HL-60 (cell line): ENCODE measurements at regions not wholly inside any gene's neighbourhood (a gene's known extent, or its start where the extent isn't known, plus 50 kb on each side); places are given as distances from the start of the nearest gene placed in this dataset.

Source experiments
- DNase-seq, 2 experiments: peaks; one replicate each; pipeline ENCODE4 v3.0.0-alpha.2; 2010 to 2020; ENCODE audit warnings: low read depth in 1 of 2, low spot score in 1 of 2
- H3K27ac ChIP-seq: fragments of 250-450 bp; sonication (Bioruptor Pico); replicated peaks from 2 replicates; pipeline ENCODE4 v1.5.1; 2020; ENCODE audit warnings: mild to moderate bottlenecking, moderate library complexity
- H3K27me3 ChIP-seq: fragments of 250-450 bp; sonication (Bioruptor Pico); 2 replicates; pipeline ENCODE4 v1.5.1; 2021; ENCODE audit warnings: mild to moderate bottlenecking, moderate library complexity; ENCODE audit not compliant: insufficient read depth, poor library complexity, severe bottlenecking
- H3K4me3 ChIP-seq: replicated peaks from 2 replicates; pipeline ENCODE4 v1.5.1; 2011; ENCODE audit warnings: mild to moderate bottlenecking, control low read depth, low read length; ENCODE audit not compliant: insufficient read depth
- CTCF ChIP-seq: IDR thresholded peaks from one replicate; pipeline ENCODE4 v1.5.1; 2011; ENCODE audit warnings: low read length, control low read depth, inconsistent platforms; ENCODE audit not compliant: insufficient read depth
- GABPA ChIP-seq: IDR thresholded peaks from 2 replicates; pipeline ENCODE4 v1.6.1; 2012; ENCODE audit warnings: low read depth
- POLR2AphosphoS5 ChIP-seq: IDR thresholded peaks from 2 replicates; pipeline ENCODE4 v1.6.1; 2012; ENCODE audit warnings: low read depth
- SPI1 ChIP-seq: IDR thresholded peaks from 2 replicates; pipeline ENCODE4 v1.6.1; 2012; ENCODE audit warnings: low read depth, mild to moderate bottlenecking, borderline replicate concordance
- TF ChIP-seq, protein P1 (sequence below): IDR thresholded peaks from 2 replicates; pipeline ENCODE4 v1.6.1; 2012; ENCODE audit warnings: low read depth; ENCODE audit not compliant: insufficient replicate concordance

- H3K4me3 ChIP-seq, result no peak overlapping the region
These were observed 128.3 kb upstream of the CADM2 start for GRCh38 chr3:84830476-84830875.

DNA sequence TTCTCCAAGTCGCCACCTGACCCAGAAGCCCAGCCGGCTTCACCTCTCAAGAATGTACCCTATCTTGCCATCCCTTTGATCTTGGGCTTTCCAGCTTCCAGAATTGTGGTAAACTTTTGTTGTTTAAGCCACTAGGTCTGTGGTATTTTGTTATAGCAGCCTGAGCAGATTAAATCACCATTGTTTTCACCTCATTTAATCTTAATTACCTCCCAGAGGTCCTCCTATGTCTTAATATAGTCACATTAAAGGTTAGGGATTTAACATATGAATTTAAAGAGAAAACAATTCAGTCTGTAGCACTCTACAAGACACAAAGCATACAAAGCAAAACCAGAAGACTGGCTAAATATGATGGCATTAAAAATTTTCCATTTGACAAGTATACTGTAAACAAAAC lies 123.4 kb upstream of the CADM2 start:
- Histone ChIP-seq H3K4me3 (no peak overlapping the region), H3K27ac (no peak overlapping the region), H3K27me3 (no peaks in the 10 kb centered on the region)
- TF ChIP-seq, protein P1, sequence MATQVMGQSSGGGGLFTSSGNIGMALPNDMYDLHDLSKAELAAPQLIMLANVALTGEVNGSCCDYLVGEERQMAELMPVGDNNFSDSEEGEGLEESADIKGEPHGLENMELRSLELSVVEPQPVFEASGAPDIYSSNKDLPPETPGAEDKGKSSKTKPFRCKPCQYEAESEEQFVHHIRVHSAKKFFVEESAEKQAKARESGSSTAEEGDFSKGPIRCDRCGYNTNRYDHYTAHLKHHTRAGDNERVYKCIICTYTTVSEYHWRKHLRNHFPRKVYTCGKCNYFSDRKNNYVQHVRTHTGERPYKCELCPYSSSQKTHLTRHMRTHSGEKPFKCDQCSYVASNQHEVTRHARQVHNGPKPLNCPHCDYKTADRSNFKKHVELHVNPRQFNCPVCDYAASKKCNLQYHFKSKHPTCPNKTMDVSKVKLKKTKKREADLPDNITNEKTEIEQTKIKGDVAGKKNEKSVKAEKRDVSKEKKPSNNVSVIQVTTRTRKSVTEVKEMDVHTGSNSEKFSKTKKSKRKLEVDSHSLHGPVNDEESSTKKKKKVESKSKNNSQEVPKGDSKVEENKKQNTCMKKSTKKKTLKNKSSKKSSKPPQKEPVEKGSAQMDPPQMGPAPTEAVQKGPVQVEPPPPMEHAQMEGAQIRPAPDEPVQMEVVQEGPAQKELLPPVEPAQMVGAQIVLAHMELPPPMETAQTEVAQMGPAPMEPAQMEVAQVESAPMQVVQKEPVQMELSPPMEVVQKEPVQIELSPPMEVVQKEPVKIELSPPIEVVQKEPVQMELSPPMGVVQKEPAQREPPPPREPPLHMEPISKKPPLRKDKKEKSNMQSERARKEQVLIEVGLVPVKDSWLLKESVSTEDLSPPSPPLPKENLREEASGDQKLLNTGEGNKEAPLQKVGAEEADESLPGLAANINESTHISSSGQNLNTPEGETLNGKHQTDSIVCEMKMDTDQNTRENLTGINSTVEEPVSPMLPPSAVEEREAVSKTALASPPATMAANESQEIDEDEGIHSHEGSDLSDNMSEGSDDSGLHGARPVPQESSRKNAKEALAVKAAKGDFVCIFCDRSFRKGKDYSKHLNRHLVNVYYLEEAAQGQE, result no peak
- TF ChIP-seq GABPA (no peak), CTCF (no peak), POLR2AphosphoS5 (no peak), SPI1 (no peak)
- DNase-seq, result no peak

More at GRCh38 chr3:84830476-84830875, 128.3 kb upstream of the CADM2 start:
- H3K27ac ChIP-seq, result no peak overlapping the region
- no peak for DNase-seq
- no peak for TF ChIP-seq CTCF
- TF ChIP-seq, protein P1, result no peak
- no peak for TF ChIP-seq GABPA
- H3K27me3 ChIP-seq, result no peaks in the 10 kb centered on the region

DNA sequence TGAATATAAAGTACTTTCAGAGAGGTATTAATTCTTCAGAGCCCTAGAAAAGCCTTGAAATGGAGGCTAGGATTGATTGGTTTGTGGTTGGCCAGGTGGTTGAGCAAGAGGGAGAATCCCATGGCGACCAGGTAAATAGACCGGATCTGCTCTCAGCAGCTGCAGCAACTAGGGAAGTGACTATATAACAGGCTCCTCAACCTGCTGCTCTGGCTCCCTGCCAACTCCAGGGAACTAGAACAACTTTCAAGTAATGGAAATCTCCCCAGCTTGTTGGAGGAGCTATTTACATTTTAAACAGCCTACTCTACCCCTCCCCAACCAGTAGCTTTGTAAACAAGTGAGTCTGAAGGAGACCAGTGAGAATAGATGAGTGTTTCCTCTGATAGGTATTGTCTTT lies 121.8 kb upstream of the CADM2 start:
- Histone ChIP-seq H3K27ac (no peak overlapping the region), H3K27me3 (no peaks in the 10 kb centered on the region), H3K4me3 (no peak overlapping the region)
- TF ChIP-seq, protein P1, result no peak
- TF ChIP-seq SPI1, result 0 out of 2 replicates have a peak, but pooled peaks have one; percentile 10
- peak in 1 of 2 experiments; percentile 8 for DNase-seq

- no peak for TF ChIP-seq POLR2AphosphoS5
- TF ChIP-seq, protein P1, result no peak
- no peak for TF ChIP-seq CTCF
- no peak for TF ChIP-seq SPI1
- no peak for TF ChIP-seq GABPA
- DNase-seq, result no peak
- H3K4me3 ChIP-seq, result no peak overlapping the region
- H3K27me3 ChIP-seq, result no peaks in the 10 kb centered on the region
- H3K27ac ChIP-seq, result no peak overlapping the region
These were observed 81.7 kb upstream of the CADM2 start for GRCh38 chr3:84877092-84877491.
